GM19438 (cell line): ENCODE measurements at regions not wholly inside any gene's neighbourhood (a gene's known extent, or its start where the extent isn't known, plus 50 kb on each side); places are given as distances from the start of the nearest gene placed in this dataset.
"Not testable (repeated sequence)": the region's sequence is repeated elsewhere in the genome, so short reads cannot be mapped to it uniquely, and the experiment has no call there.

Source experiments
- ATAC-seq: cut with Tn5 transposase; IDR thresholded peaks from one replicate; pipeline ENCODE4 v1.9.1; 2021; ENCODE audit warnings: low read depth; ENCODE audit not compliant: unreplicated experiment

- no peak for ATAC-seq
These were observed 380.9 kb downstream of the TMEM121 start for GRCh38 chr14:105907276-105907675.

- ATAC-seq: no peak
These were observed 381.6 kb downstream of the TMEM121 start for GRCh38 chr14:105908006-105908405.

- ATAC-seq: no peak
These were observed 382.1 kb downstream of the TMEM121 start for GRCh38 chr14:105908481-105908911.

GRCh38 chr14:105909046-105909827 lies 382.9 kb downstream of the TMEM121 start:
- no peak for ATAC-seq

- ATAC-seq: not testable (repeated sequence)
These were observed 383.4 kb downstream of the TMEM121 start for GRCh38 chr14:105909828-105910120.

GRCh38 chr14:105910426-105910825 lies 384.0 kb downstream of the TMEM121 start:
- ATAC-seq: no peak

- no peak for ATAC-seq
These were observed 384.8 kb downstream of the TMEM121 start for GRCh38 chr14:105911006-105911847.

GRCh38 chr14:105911848-105912292 lies 385.5 kb downstream of the TMEM121 start:
- ATAC-seq: not testable (repeated sequence)

GRCh38 chr14:105912641-105913180 lies 386.3 kb downstream of the TMEM121 start:
- ATAC-seq: no peak

- ATAC-seq: no peak
These were observed 386.8 kb downstream of the TMEM121 start for GRCh38 chr14:105913221-105913620.

- no peak for ATAC-seq
These were observed 387.5 kb downstream of the TMEM121 start for GRCh38 chr14:105913861-105914260.

- not testable (repeated sequence) for ATAC-seq
These were observed 387.9 kb downstream of the TMEM121 start for GRCh38 chr14:105914281-105914680.

- no peak for ATAC-seq
These were observed 388.5 kb downstream of the TMEM121 start for GRCh38 chr14:105914738-105915385.

GRCh38 chr14:105915546-105915945 lies 389.2 kb downstream of the TMEM121 start:
- not testable (repeated sequence) for ATAC-seq

GRCh38 chr14:105917136-105917932 lies 391.0 kb downstream of the TMEM121 start:
- ATAC-seq: not testable (repeated sequence)

GRCh38 chr14:105917933-105918436 lies 391.6 kb downstream of the TMEM121 start:
- ATAC-seq: no peak

- ATAC-seq: no peak
These were observed 392.3 kb downstream of the TMEM121 start for GRCh38 chr14:105918496-105919262.

GRCh38 chr14:105919458-105920150 lies 393.2 kb downstream of the TMEM121 start:
- no peak for ATAC-seq
